Neural progenitor cell (in vitro differentiated cells): ENCODE measurements at regions not wholly inside any gene's neighbourhood (a gene's known extent, or its start where the extent isn't known, plus 50 kb on each side); places are given as distances from the start of the nearest gene placed in this dataset.

ENCODE experiments used
- DNase-seq: peaks from one replicate; pipeline ENCODE4 v3.0.0-alpha.2; 2016; ENCODE audit warnings: low spot score
- H2AFZ ChIP-seq: fragments of 200-600 bp; sonication (generic); replicated peaks from 2 replicates; pipeline ENCODE4 v1.6.1; 2016; ENCODE audit warnings: antibody characterized with exemption
- H3F3A ChIP-seq: fragments of 200-600 bp; sonication (generic); 2 replicates; pipeline ENCODE4 v1.6.1; 2016; ENCODE audit warnings: antibody characterized with exemption, low read depth
- H3K27ac ChIP-seq: fragments of 200-600 bp; sonication (generic); 2 replicates; pipeline ENCODE4 v1.5.1; 2016; ENCODE audit warnings: mild to moderate bottlenecking
- H3K27me3 ChIP-seq: fragments of 200-600 bp; sonication (generic); 2 replicates; pipeline ENCODE4 v1.6.1; 2016; ENCODE audit warnings: mild to moderate bottlenecking, moderate library complexity
- H3K36me3 ChIP-seq: fragments of 200-600 bp; sonication (generic); 2 replicates; pipeline ENCODE4 v1.5.1; 2016
- H3K4me1 ChIP-seq: fragments of 200-600 bp; sonication (generic); 2 replicates; pipeline ENCODE4 v1.6.1; 2016; ENCODE audit warnings: mixed run types
- H3K4me2 ChIP-seq: fragments of 200-600 bp; sonication (generic); 2 replicates; pipeline ENCODE4 v1.6.1; 2016
- H3K4me3 ChIP-seq: fragments of 200-600 bp; sonication (generic); 2 replicates; pipeline ENCODE4 v1.5.1; 2016
- H3K79me2 ChIP-seq: fragments of 200-600 bp; sonication (generic); 2 replicates; pipeline ENCODE4 v1.6.1; 2016; ENCODE audit warnings: low read depth
- H3K9ac ChIP-seq: fragments of 200-600 bp; sonication (generic); 2 replicates; pipeline ENCODE4 v1.6.1; 2016
- H3K9me3 ChIP-seq: fragments of 200-600 bp; sonication (generic); 2 replicates; pipeline ENCODE4 v1.5.1; 2016; ENCODE audit warnings: low read depth
- H4K20me1 ChIP-seq: fragments of 200-600 bp; sonication (generic); 2 replicates; pipeline ENCODE4 v1.6.1; 2016; ENCODE audit warnings: low read depth
- H3K27ac Mint-ChIP-seq: 3 replicates; pipeline ENCODE4 v1.8.0; 2021; ENCODE audit warnings: mixed read lengths
- H3K27me3 Mint-ChIP-seq: 2 replicates; pipeline ENCODE4 v1.8.0; 2022; ENCODE audit warnings: low read depth, mild to moderate bottlenecking, inconsistent platforms, moderate library complexity, mixed read lengths; ENCODE audit not compliant: insufficient read depth
- H3K36me3 Mint-ChIP-seq: 3 replicates; pipeline ENCODE4 v1.8.0; 2021; ENCODE audit warnings: mixed read lengths
- H3K4me1 Mint-ChIP-seq: 3 replicates; pipeline ENCODE4 v1.8.0; 2021; ENCODE audit warnings: mixed read lengths
- H3K4me3 Mint-ChIP-seq: 3 replicates; pipeline ENCODE4 v1.8.0; 2021; ENCODE audit warnings: mild to moderate bottlenecking, moderate library complexity, mixed read lengths
- H3K9me3 Mint-ChIP-seq: 3 replicates; pipeline ENCODE4 v1.8.0; 2020; ENCODE audit warnings: mixed read lengths
- CTCF ChIP-seq: fragments of 200-600 bp; sonication (generic); IDR thresholded peaks from 2 replicates; pipeline ENCODE4 v1.5.1; 2017; ENCODE audit warnings: antibody characterized with exemption, mild to moderate bottlenecking
- EZH2 ChIP-seq: fragments of 200-600 bp; sonication (generic); IDR thresholded peaks from 2 replicates; pipeline ENCODE4 v1.6.1; 2017; ENCODE audit warnings: antibody characterized with exemption, mild to moderate bottlenecking, moderate library complexity
- EZH2phosphoT487 ChIP-seq: fragments of 200-600 bp; sonication (generic); IDR thresholded peaks from 2 replicates; pipeline ENCODE4 v1.6.1; 2017; ENCODE audit warnings: antibody characterized with exemption

- peaks cover 50% of the 10 kb centered on the region for H3K4me1 Mint-ChIP-seq
- Histone ChIP-seq H3K4me2 (peak overlapping the region; percentile 49), H3K79me2 (no peaks in the 10 kb centered on the region), H3K9me3 (no peaks in the 10 kb centered on the region), H2AFZ (peak overlapping the region; percentile 54), H3K4me1 (peaks cover 64% of the 10 kb centered on the region), H3K9ac (no peak overlapping the region), H3K4me3 (no peak overlapping the region), H3K36me3 (no peaks in the 10 kb centered on the region), H4K20me1 (no peaks in the 10 kb centered on the region), H3K27ac (no peak overlapping the region), H3F3A (peaks cover 52% of the 10 kb centered on the region), H3K27me3 (no peaks in the 10 kb centered on the region)
- no peak overlapping the region for H3K4me3 Mint-ChIP-seq
- peak; percentile 50 for DNase-seq
- peak overlapping the region; percentile 65 for H3K27ac Mint-ChIP-seq
- TF ChIP-seq EZH2phosphoT487 (no peak), EZH2 (no peak), CTCF (no peak)
- H3K36me3 Mint-ChIP-seq, result peaks cover 3% of the 10 kb centered on the region
- peaks cover 13% of the 10 kb centered on the region for H3K27me3 Mint-ChIP-seq
- peaks cover 5% of the 10 kb centered on the region for H3K9me3 Mint-ChIP-seq
Observed at GRCh38 chr11:120057595-120058581, 80.0 kb downstream of the TRIM29 start.

- H3K36me3 ChIP-seq, result no peaks in the 10 kb centered on the region
- peak overlapping the region; percentile 54 for H2AFZ ChIP-seq
- no peaks in the 10 kb centered on the region for H3K27me3 ChIP-seq
- H3K27ac Mint-ChIP-seq, result no peak overlapping the region
- H3K9me3 ChIP-seq, result no peaks in the 10 kb centered on the region
- H3K36me3 Mint-ChIP-seq, result peaks cover 3% of the 10 kb centered on the region
- peaks cover 5% of the 10 kb centered on the region for H3K9me3 Mint-ChIP-seq
- DNase-seq, result no peak
- H3K4me2 ChIP-seq, result no peak overlapping the region
- H3K4me3 ChIP-seq, result no peak overlapping the region
- H3F3A ChIP-seq, result peaks cover 43% of the 10 kb centered on the region
- no peak overlapping the region for H3K27ac ChIP-seq
- TF ChIP-seq EZH2phosphoT487, result no peak
- no peak for TF ChIP-seq EZH2
- no peak for TF ChIP-seq CTCF
- H3K27me3 Mint-ChIP-seq, result peaks cover 13% of the 10 kb centered on the region
- H3K4me3 Mint-ChIP-seq, result no peak overlapping the region
- no peaks in the 10 kb centered on the region for H3K79me2 ChIP-seq
- no peaks in the 10 kb centered on the region for H4K20me1 ChIP-seq
- peaks cover 44% of the 10 kb centered on the region for H3K4me1 Mint-ChIP-seq
- H3K4me1 ChIP-seq, result peaks cover 56% of the 10 kb centered on the region
- H3K9ac ChIP-seq, result no peak overlapping the region
Observed at GRCh38 chr11:120057028-120057330, 80.9 kb downstream of the TRIM29 start.

GRCh38 chr11:120056301-120057027, 81.4 kb downstream of the TRIM29 start:
- Histone ChIP-seq H3K4me2 (no peak overlapping the region), H3K4me3 (no peak overlapping the region), H3K79me2 (no peaks in the 10 kb centered on the region), H3K27ac (no peak overlapping the region), H3F3A (peaks cover 41% of the 10 kb centered on the region), H3K27me3 (no peaks in the 10 kb centered on the region), H3K36me3 (no peaks in the 10 kb centered on the region), H4K20me1 (no peaks in the 10 kb centered on the region), H3K4me1 (peaks cover 50% of the 10 kb centered on the region), H2AFZ (peak overlapping the region; percentile 6), H3K9ac (no peak overlapping the region), H3K9me3 (no peaks in the 10 kb centered on the region)
- peaks cover 39% of the 10 kb centered on the region for H3K4me1 Mint-ChIP-seq
- peaks cover 3% of the 10 kb centered on the region for H3K36me3 Mint-ChIP-seq
- H3K4me3 Mint-ChIP-seq, result no peak overlapping the region
- TF ChIP-seq EZH2, result no peak
- no peak for DNase-seq
- H3K27me3 Mint-ChIP-seq, result peaks cover 14% of the 10 kb centered on the region
- peak overlapping the region; percentile 59 for H3K27ac Mint-ChIP-seq
- peaks cover 5% of the 10 kb centered on the region for H3K9me3 Mint-ChIP-seq
